ENCODE measurements at regions not wholly inside any gene's neighbourhood (a gene's known extent, or its start where the extent isn't known, plus 50 kb on each side); places are given as distances from the start of the nearest gene placed in this dataset.

DNA sequence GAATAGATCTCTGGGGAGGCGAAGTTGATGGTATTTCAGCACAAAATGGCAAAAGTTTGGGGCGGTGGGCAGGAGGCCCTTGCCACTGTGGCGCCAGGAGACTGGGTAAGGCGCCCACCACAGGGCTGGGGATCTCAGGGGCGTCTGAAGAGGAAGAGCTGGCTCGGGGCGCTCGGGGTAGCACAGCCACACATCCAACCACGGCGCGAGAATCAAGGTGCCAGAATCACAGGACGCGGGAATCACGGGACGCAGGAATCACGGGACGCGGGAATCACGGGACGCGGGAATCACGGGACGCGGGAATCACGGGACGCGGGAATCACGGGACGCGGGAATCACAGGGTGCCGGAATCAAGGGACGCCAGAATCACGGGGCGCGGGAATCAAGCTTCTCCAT, 174.4 kb downstream of the TMEM18 start:
- ChIA-PET CTCF (no interaction called here), POLR2A (ENCODE audit: low non-redundant PET) (no interaction called here)
- no peak overlapping the region for H3K27ac ChIP-seq
- TF ChIP-seq CTCF (conservative IDR thresholded peaks at IDR 0.05; ENCODE audit: low read depth): no peak
- DNase-seq (ENCODE audit: low spot score): no peak

GRCh38 chr2:501667-502066, 175.5 kb downstream of the TMEM18 start:
- ChIA-PET POLR2A (ENCODE audit: low non-redundant PET) (no interaction called here), CTCF (interaction anchor here (0.7 to 1.0 kb wide), 3 partner anchors 25 to 250 kb away, joined by 3 to 4 read pairs (median 3); no protein-coding TSS in a partner anchor)
- TF ChIP-seq CTCF (conservative IDR thresholded peaks at IDR 0.05; ENCODE audit: low read depth): no peak
- no peak for DNase-seq (ENCODE audit: low spot score)
- H3K27ac ChIP-seq: no peak overlapping the region

DNA sequence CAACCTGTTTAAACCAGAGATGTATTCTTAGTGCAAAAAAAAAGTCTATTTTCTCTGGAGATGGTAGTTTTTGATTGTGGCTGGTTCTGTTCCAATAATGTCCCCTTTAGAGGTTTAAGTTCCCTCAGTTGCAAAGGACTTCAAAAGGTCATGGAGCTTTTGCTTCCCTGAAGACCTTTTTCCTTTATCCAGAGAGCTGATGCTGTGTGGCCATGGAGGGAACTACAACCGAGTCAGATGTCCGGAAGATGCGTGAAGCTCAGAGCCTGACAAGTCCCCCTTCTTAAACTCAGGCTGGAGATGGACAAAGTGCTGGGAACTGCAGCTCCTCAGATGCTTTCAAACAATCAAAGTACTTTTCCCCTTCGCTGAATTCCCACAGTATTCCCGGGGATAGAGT, 176.1 kb downstream of the TMEM18 start:
- no peak overlapping the region for H3K27ac ChIP-seq
- peak; percentile 35 for DNase-seq (ENCODE audit: low spot score)
- POLR2A ChIA-PET (ENCODE audit: low non-redundant PET): no interaction called here
- TF ChIP-seq CTCF (conservative IDR thresholded peaks at IDR 0.05; ENCODE audit: low read depth): no peak
- CTCF ChIA-PET: interaction anchor here (0.6 to 1.0 kb wide), 4 partner anchors 25 to 317 kb away, joined by 3 to 4 read pairs (median 3); no protein-coding TSS in a partner anchor

DNA sequence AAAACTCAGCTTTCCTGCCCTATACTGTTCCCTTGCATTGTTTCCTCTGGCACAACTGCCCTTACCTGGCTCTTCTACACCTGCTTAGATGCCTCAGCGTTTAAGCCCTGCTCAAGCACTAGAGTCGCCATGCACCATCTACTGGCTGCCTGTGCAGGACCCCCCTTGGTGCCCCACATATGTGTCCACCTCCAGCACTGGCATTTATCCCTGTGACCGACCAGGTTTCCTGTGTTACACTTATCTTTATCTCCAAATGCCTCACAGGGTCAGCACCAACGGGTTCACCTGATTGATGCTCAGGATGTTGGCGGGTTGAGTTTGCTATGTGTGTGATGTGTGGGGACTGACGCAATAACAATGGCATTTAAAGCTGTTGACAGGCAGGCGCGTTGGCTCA, 177.5 kb downstream of the TMEM18 start:
- no peak for TF ChIP-seq CTCF (conservative IDR thresholded peaks at IDR 0.05; ENCODE audit: low read depth)
- H3K27ac ChIP-seq: no peak overlapping the region
- DNase-seq (ENCODE audit: low spot score): no peak
- POLR2A ChIA-PET (ENCODE audit: low non-redundant PET): no interaction called here
- CTCF ChIA-PET: no interaction called here

DNA sequence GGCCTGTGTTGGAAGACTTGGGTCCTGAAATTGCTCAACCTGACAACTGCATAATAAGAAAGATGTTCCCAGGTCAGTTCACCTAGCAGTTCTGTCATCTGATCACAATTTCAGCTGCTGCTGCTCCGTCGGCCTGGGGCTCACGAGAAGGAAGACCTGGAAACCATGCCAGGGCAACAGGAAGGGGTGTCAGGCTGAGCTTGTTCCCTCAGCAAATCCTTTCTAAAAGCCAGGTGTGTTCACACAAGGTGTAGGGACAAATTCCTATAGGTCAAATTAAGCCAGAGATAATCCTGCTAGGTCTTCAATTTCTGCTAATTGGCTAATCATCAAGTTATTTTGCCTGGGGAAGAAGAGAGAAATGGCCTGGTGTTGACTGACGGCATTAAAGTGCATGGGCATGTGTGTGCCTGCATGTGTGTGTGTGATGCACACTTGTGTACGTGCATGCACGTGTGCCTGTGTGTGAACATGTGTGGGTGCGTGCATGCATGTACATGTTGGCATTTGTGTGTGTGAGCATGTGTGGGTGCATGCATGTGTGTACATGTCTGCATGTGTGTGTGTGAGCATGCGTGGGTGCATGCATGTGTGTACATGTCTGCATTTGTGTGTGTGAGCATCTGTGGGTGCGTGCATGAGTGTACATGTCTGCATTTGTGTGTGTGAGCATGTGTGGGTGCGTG, 178.6 kb downstream of the TMEM18 start:
- TF ChIP-seq CTCF (conservative IDR thresholded peaks at IDR 0.05; ENCODE audit: low read depth): no peak
- DNase-seq (ENCODE audit: low spot score): no peak
- CTCF ChIA-PET: no interaction called here

GRCh38 chr2:497770-498492, 179.3 kb downstream of the TMEM18 start:
- DNase-seq (ENCODE audit: low spot score): no peak
- ChIA-PET CTCF (no interaction called here), POLR2A (ENCODE audit: low non-redundant PET) (no interaction called here)
- TF ChIP-seq CTCF (conservative IDR thresholded peaks at IDR 0.05; ENCODE audit: low read depth): no peak
- H3K27ac ChIP-seq: no peak overlapping the region

More for the DNA sequence above, 178.6 kb downstream of the TMEM18 start:
- no peak overlapping the region for H3K27ac ChIP-seq
- POLR2A ChIA-PET (ENCODE audit: low non-redundant PET): no interaction called here
